Muscle of leg (tissue), 3 donors: ENCODE measurements at regions not wholly inside any gene's neighbourhood (a gene's known extent, or its start where the extent isn't known, plus 50 kb on each side); places are given as distances from the start of the nearest gene placed in this dataset.
A peak's percentile ranks its signal among the peaks of the same experiment; 100 is the strongest.

Experiments
- DNase-seq: peaks from one replicate; pipeline ENCODE4 v3.0.0; 2013
- H3K27ac ChIP-seq: one replicate; pipeline ENCODE4 v1.5.1; 2013; ENCODE audit warnings: mild to moderate bottlenecking, low read length, control low read depth
- H3K27me3 ChIP-seq: one replicate; pipeline ENCODE4 v1.6.1; 2013; ENCODE audit warnings: low read length; ENCODE audit not compliant: control insufficient read depth, insufficient read depth
- H3K36me3 ChIP-seq: one replicate; pipeline ENCODE4 v1.6.1; 2013; ENCODE audit warnings: low read length; ENCODE audit not compliant: control insufficient read depth, insufficient read depth
- H3K4me1 ChIP-seq: one replicate; pipeline ENCODE4 v1.6.1; 2013; ENCODE audit warnings: low read length; ENCODE audit not compliant: control insufficient read depth, insufficient read depth
- H3K4me3 ChIP-seq: one replicate; pipeline ENCODE4 v1.5.1; 2013; ENCODE audit warnings: low read length, control low read depth
- H3K9me3 ChIP-seq: replicated peaks from 2 replicates; pipeline ENCODE4 v1.6.1; 2013; ENCODE audit warnings: low read depth, low read length; ENCODE audit not compliant: control insufficient read depth
- WGBS: methylation state at CpG from one replicate; pipeline ENCODE4 v1.1.5; 2013; ENCODE audit warnings: missing lambda C conversion rate; ENCODE audit not compliant: insufficient coverage; 5-methylcytosine and 5-hydroxymethylcytosine counted together

- Histone ChIP-seq H3K27ac (no peak overlapping the region), H3K4me3 (no peak overlapping the region), H3K9me3 (no peaks in the 10 kb centered on the region), H3K36me3 (no peaks in the 10 kb centered on the region), H3K4me1 (no peaks in the 10 kb centered on the region), H3K27me3 (peaks cover 3% of the 10 kb centered on the region)
- 28% methylated on average over 5 of the region's 5 CpGs for WGBS
- peak; percentile 40 for DNase-seq
These were observed 186.5 kb downstream of the MSL3 start for GRCh38 chrX:11944501-11944900.

GRCh38 chrX:11949291-11949690, 189.0 kb upstream of the FRMPD4 start:
- H3K9me3 ChIP-seq: no peaks in the 10 kb centered on the region
- H3K36me3 ChIP-seq: no peaks in the 10 kb centered on the region
- no CpG with 5 or more reads among the region's 1 CpG for WGBS
- H3K4me1 ChIP-seq: no peaks in the 10 kb centered on the region
- H3K27me3 ChIP-seq: peaks cover 3% of the 10 kb centered on the region
- H3K4me3 ChIP-seq: no peak overlapping the region
- DNase-seq: no peak
- H3K27ac ChIP-seq: no peak overlapping the region

- no peaks in the 10 kb centered on the region for H3K36me3 ChIP-seq
- WGBS: 33% methylated on average over 1 of the region's 4 CpGs
These were observed 186.0 kb upstream of the FRMPD4 start for GRCh38 chrX:11952176-11952720.

GRCh38 chrX:11953615-11954014, 184.7 kb upstream of the FRMPD4 start:
- WGBS: 45% methylated on average over 2 of the region's 2 CpGs
- Histone ChIP-seq H3K27ac (no peak overlapping the region), H3K9me3 (no peaks in the 10 kb centered on the region), H3K27me3 (peaks cover 3% of the 10 kb centered on the region), H3K4me3 (no peak overlapping the region), H3K4me1 (no peaks in the 10 kb centered on the region), H3K36me3 (no peaks in the 10 kb centered on the region)
- peak; percentile 82 for DNase-seq

More at GRCh38 chrX:11952176-11952720, 186.0 kb upstream of the FRMPD4 start:
- Histone ChIP-seq H3K27me3 (peaks cover 2% of the 10 kb centered on the region), H3K4me3 (no peak overlapping the region), H3K27ac (no peak overlapping the region), H3K9me3 (no peaks in the 10 kb centered on the region), H3K4me1 (no peaks in the 10 kb centered on the region)
- DNase-seq: no peak

GRCh38 chrX:11954176-11954575, 184.1 kb upstream of the FRMPD4 start:
- Histone ChIP-seq H3K4me1 (no peaks in the 10 kb centered on the region), H3K9me3 (no peaks in the 10 kb centered on the region), H3K36me3 (no peaks in the 10 kb centered on the region), H3K27ac (no peak overlapping the region), H3K4me3 (no peak overlapping the region), H3K27me3 (peaks cover 3% of the 10 kb centered on the region)
- WGBS: no CpG with 5 or more reads among the region's 3 CpGs
- peak; percentile 42 for DNase-seq

- no peaks in the 10 kb centered on the region for H3K4me1 ChIP-seq
- WGBS: 40% methylated on average over 1 of the region's 4 CpGs
- H3K36me3 ChIP-seq: no peaks in the 10 kb centered on the region
- H3K27ac ChIP-seq: peak overlapping the region; percentile 13
- no peaks in the 10 kb centered on the region for H3K9me3 ChIP-seq
- peaks cover 6% of the 10 kb centered on the region for H3K27me3 ChIP-seq
- no peak overlapping the region for H3K4me3 ChIP-seq
- peak; percentile 62 for DNase-seq
These were observed 178.2 kb upstream of the FRMPD4 start for GRCh38 chrX:11960031-11960430.

DNA sequence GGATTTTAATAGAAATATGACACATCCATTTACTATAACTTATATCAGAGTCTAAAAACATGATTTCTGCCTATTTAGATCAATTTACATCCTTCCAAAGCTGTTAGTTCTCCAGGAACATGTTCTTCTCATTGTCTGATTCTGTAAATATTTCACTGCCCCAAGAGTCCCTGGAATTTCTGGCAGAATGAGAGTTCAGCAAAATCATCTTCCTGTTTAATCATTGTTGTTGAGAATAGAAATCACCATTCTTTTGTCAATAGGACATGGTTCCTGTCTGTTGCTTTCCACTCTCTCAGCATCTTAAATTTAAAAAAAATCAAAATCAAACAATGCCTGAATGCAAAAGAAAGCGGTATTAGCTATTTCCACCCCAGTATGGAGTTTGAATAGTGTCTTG, 172.8 kb upstream of the FRMPD4 start:
- Histone ChIP-seq H3K27ac (no peak overlapping the region), H3K4me3 (no peak overlapping the region), H3K27me3 (peaks cover 5% of the 10 kb centered on the region), H3K36me3 (no peaks in the 10 kb centered on the region), H3K4me1 (no peaks in the 10 kb centered on the region), H3K9me3 (no peaks in the 10 kb centered on the region)
- no CpG with 5 or more reads among the region's 1 CpG for WGBS
- DNase-seq: peak; percentile 42

- DNase-seq: no peak
- Histone ChIP-seq H3K27ac (no peak overlapping the region), H3K9me3 (no peaks in the 10 kb centered on the region), H3K4me1 (no peaks in the 10 kb centered on the region), H3K36me3 (no peaks in the 10 kb centered on the region), H3K4me3 (no peak overlapping the region), H3K27me3 (peaks cover 2% of the 10 kb centered on the region)
- WGBS: 38% methylated on average over 3 of the region's 6 CpGs
These were observed 170.0 kb upstream of the FRMPD4 start for GRCh38 chrX:11967986-11968869.

GRCh38 chrX:11968991-11969390, 169.3 kb upstream of the FRMPD4 start:
- Histone ChIP-seq H3K4me3 (no peak overlapping the region), H3K27me3 (peaks cover 2% of the 10 kb centered on the region), H3K4me1 (no peaks in the 10 kb centered on the region), H3K9me3 (no peaks in the 10 kb centered on the region), H3K36me3 (no peaks in the 10 kb centered on the region), H3K27ac (no peak overlapping the region)
- no peak for DNase-seq
- 72% methylated on average over 2 of the region's 4 CpGs for WGBS

- Histone ChIP-seq H3K4me1 (no peaks in the 10 kb centered on the region), H3K27me3 (peaks cover 6% of the 10 kb centered on the region), H3K4me3 (no peak overlapping the region), H3K27ac (no peak overlapping the region), H3K36me3 (no peaks in the 10 kb centered on the region), H3K9me3 (no peaks in the 10 kb centered on the region)
- peak; percentile 13 for DNase-seq
- WGBS: no CpG with 5 or more reads among the region's 6 CpGs
These were observed 167.5 kb upstream of the FRMPD4 start for GRCh38 chrX:11970578-11971359.
